SH-SY5Y (cell line): ENCODE measurements at regions not wholly inside any gene's neighbourhood (a gene's known extent, or its start where the extent isn't known, plus 50 kb on each side); places are given as distances from the start of the nearest gene placed in this dataset.

Source experiments
- GATA2 ChIP-seq: IDR thresholded peaks from 2 replicates; pipeline ENCODE4 v1.6.1; 2011; ENCODE audit warnings: mild to moderate bottlenecking, low read depth, low read length
- GATA3 ChIP-seq: IDR thresholded peaks from 2 replicates; pipeline ENCODE4 v1.6.1; 2011; ENCODE audit warnings: low read depth, mild to moderate bottlenecking, low read length, moderate library complexity

- TF ChIP-seq GATA2 (no peak), GATA3 (no peak)
These were observed 955.2 kb downstream of the BRINP3 start for GRCh38 chr1:189522441-189522840.
